GM21526 (cell line): ENCODE measurements at regions not wholly inside any gene's neighbourhood (a gene's known extent, or its start where the extent isn't known, plus 50 kb on each side); places are given as distances from the start of the nearest gene placed in this dataset.
"Not testable (repeated sequence)": the region's sequence is repeated elsewhere in the genome, so short reads cannot be mapped to it uniquely, and the experiment has no call there.

Experiments used
- ATAC-seq: cut with Tn5 transposase; IDR thresholded peaks from one replicate; pipeline ENCODE4 v1.9.1; 2021; ENCODE audit warnings: moderate library complexity; ENCODE audit not compliant: unreplicated experiment, low FRiP score

DNA sequence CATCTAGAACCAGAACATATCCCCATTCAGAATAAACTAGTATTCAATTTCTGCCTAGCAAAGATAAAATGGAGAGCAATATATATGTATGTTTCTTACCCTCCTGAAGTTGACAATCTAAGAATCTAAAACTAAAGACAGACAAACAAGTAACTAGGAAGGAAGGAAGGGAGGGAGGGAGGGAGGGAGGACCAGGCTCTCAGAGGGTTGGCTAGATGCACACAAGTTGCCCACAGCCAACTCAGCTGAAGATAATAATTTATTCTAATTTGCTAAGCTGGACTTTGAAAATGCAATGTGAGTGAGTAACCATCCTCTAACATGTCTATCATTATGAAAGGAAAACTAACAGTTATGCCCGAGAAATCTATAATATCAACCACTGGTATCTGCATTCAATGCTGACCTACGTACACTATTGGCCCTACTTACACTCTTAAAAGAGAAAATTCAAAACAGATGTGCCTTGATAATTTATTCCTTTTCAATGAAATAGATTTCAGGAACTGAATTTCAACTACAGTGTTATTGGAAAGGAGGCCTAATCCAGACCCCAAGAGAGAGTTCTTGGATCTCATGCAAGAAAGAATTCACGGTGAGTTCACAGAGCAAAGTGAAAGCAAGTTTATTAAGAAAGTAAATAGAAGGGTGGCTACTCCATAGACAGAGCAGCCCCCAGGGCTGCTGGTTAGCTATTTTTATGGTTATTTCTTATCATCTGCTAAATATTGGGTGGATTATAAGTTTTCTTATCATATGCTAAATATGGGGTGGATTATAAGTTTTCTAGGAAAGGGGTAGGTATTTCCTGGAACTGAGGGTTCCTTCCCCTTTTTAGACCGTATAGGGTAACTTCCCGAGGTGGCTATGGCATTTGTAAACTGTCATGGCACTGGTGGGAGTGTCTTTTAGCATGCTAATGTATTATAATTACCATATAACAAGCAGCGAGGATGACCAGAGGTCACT, 288.5 kb upstream of the SLC39A10 start:
- no peak for ATAC-seq

DNA sequence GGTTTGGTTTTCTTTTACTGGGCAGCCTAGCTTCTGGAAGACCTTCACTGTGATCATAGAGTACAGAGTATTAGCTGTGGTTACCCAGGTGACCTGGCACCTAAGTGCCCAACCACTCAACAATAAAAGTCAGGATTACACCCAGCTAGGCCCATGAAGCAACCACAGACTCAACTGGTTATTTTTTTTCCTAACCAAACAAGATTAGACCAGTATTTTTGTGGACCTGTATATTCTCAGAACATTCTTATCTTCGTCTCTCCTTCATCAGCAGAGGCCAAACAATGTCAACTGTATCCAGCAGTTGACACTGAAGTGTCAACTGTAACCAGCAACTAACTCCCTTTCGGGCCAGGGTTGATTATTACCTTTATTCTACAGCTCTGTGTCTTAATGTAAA, 289.2 kb upstream of the SLC39A10 start:
- ATAC-seq: no peak

DNA sequence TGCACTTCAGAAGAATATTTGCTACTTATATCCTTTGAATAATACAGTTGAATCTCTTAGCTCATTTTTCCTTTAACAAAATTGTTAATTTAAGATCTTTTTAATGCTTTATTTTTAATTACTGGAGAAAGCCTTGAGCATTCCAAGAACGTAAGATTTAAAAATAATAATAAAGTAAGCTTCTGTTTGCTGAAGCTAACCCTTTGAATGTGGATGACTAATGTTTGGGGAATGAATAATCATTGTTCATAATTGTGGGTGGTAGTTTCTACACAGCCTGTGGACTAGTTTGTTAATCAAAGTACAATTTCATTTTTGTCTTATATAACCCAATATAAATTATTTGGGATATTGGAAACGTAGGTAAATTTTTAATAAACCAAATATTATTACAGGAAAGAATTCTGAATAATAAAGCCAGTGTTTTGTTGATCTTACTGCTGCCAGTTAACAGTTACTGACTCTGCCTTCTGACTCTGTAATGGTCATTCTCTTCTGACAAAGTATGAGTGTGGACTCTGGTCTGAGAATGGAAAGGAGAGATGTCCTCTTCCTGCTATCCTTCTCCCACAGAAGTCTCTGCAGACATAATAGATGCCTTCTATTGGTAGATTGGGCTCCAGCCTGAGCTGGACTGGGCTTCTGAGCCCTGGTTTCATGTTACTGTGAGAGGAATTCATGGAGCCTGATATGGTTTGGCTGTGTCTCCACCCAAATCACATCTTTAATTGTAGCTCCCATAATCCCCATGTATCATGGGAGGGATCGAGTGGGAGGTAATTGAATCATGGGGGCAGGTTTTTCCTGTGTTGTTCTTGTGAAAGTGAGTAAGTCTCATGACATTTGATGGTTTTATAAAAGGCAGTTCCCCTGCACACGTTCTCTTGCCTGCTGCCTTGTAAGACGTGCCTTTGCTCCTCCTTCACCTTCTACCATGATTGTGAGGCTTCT, 292.7 kb upstream of the SLC39A10 start:
- ATAC-seq: no peak

DNA sequence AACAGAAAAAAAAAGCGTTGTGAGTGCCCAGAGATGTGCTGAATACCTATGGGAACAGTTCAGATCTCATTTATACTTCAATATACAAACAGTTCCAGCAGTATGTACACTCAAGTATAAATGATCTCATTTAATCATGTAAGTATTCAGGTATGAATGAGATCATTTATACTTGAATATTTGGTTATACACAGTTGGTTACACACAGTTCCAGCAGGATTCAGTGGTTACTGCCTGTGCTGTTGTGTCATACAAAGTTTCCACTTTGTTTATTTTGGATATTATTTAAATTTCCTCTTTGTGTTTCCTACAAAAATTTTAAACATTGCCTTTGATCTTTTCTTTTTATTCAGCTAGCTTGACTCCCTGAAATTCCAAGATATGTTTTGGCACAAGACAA, 293.5 kb upstream of the SLC39A10 start:
- no peak for ATAC-seq

DNA sequence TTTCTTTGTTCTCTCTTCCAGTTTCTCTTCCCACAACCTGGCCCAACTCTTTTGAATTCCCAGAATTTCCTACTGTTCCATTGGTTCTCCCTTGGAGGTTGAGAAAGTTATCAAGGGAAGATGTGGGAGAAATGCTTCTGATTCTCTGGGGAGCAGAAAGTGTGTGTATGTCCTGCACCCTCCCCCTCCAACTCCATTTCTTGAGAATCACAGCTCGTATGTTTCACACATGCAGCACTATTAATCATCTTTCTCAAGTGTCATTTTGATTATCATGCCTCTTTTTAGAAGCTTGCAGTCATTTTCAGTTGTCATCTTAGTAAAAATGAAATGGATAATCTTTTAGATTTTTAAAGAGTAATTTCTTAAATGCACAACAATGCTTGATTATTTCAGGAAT, 296.8 kb upstream of the SLC39A10 start:
- ATAC-seq: no peak

DNA sequence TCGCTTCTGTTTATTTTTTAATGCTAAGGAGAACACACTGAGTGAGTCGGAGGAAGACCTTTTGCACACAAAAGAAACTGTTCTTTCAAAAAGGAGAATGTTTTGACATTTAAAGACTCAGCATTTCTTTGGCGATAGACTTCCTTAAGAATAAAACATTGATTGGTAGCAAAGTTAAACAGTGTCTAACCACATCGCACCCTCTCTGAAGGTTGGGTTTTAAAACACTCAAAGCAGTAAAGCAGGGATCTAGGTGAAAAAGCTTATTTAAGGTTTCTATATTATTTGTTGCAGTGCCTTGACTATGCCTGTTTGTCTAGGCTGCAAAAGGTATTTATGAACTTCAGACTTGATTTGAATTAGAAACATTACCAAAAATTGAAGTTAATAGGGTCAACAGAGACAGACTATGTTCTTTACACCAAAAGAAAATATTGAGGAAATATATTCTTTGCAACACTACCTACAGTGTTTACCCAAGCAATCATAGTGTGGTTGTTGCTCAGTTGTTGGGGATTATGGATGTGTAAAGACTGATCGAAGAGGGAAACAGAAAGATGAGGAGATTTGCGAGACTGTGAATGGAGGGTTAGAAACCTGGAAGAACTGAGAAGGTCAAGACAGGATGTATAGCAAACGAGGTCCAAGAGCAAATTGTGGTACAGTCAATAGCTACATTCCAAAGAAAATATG, 297.8 kb upstream of the SLC39A10 start:
- ATAC-seq: no peak

DNA sequence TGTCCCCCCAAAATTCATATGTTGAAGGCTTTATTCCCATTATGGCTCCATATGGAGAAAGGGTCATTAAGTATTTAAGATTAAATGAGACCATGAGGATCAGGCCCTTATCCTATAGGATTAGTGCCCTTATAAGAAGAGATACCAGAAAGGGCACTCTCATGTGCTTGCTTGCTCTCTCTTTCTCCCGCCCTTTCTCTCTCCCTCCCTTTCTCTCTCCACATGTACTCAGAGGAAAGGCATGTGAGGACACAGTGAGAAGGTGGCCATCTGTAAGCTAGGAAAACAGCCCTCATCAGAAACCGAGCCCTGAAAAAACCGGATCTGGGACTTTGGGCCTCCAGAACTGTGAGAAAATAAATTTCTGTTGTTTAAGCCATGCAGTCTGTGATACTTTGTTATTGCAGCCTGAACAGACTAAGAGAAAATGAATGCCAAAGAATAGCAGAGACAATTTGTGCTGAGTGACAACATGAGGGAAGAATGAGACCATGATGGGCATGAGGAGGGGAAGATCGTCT, 300.0 kb upstream of the SLC39A10 start:
- ATAC-seq: no peak

DNA sequence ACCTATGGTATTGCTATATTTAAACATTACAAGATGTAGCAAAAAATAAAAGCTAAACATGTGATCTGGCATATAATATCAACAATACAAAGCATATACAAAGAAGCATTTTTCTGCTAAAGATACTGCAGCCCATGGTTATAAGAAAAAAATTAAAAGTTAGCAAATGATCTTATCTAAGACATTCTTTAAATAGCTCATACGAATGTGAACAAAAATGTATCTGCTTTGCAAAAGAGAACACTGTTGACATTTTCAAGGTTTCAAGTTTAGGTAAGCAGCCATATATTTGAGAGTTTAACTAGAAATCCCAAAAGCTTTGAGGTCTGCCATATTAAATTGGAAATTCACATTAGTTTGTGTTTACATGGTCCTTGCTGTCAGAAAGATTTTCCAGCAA, 301.0 kb upstream of the SLC39A10 start:
- ATAC-seq: no peak

DNA sequence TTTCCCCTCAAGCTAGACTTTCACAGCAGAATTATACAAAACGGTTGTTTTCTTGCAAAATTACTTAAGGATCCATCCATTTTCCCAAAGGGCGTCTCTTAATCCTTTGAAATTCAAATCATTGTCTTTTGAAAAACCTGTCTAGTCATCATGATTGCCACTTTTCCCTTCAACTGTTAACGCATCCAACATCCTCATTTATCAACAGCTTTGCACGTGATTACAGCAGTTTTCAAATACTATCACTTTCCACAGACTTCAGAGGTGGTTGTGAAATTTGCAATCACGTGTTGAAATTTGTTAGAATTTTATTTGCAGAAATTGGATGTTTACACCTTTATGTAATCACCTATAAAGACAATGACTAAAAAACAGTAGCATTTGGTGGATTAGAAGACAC, 304.4 kb upstream of the SLC39A10 start:
- ATAC-seq: no peak

DNA sequence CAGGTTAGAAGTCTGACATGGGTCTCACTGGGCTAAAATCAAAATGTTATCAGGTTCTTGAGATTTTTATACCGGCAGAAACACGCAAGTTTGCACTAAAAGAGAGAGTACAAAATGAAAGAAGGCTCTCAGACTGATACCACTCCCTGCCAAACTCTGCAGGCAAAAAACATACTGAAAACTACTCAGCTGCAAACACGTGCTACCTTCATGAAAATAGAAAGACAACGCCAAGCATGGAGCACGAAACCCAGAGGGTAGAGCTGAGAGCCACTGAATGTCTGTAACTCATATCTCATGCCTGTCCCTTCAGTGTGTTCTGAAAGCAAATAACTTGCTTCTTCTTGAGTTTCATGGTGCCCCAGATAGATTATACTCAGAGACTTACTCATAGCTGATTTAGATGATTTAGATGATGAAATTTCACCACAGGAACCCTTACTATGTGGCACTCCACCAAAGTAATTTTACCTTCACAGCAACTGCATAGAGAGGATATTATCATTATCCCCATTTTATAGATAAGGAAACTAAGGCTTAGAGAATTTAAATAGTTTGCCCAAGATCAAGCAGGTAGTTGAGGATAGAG, 313.0 kb upstream of the SLC39A10 start:
- no peak for ATAC-seq

DNA sequence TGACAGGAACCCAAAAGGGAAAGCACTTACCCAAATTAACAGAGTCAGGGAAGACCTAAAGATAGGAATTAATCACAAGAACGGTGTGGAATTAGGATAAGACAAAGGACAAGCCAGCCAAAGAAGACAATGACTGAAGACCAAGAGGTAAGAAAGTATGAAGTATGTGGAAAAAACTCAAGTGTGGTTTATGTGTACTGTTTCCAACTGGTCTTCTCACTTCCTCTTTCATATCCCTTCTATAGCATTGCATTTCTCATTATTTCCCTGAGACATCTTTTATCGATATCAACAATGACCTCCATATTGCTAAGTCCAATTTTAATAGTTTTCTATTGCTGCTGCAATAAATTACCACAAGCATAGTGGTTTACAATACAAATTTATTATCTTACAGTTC, 313.5 kb upstream of the SLC39A10 start:
- peak; percentile 71 for ATAC-seq

DNA sequence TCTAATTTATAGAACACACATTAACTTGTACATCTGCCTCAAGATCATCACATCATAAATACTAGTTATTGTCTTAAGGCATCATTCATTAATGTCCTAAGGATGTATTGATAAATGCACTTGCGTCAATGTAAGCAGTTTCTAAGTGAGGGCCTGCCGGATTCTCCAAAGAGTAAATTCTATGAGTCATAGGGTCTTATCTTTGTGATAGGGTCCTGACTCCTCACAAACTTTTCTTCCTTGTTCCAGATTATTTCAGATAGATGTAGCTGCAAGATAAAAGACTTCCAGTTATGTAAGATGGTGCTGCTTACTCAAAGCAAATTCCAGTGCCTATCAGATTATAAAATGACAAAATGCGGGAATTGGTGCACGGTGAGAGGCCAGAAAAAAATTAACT, 315.0 kb upstream of the SLC39A10 start:
- no peak for ATAC-seq

DNA sequence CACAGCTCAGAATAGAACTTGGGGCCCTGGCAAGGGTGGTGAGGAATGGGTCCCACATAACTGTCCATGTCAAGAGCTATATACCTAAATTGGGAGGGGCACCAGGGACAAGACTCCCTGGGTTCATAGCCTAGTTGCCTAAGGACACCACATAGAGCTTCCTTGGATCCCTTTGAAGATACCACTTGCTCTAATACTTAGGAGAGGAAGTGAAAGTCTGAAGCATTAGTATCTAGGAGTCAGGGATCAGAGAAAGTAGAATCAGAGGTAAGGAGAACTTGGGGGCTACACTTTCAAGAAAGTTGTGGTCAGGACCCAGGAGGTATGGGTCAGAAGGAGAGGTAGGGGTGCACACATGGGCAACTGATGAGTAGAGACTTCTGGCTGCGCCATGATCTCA, 318.2 kb upstream of the SLC39A10 start:
- ATAC-seq: no peak

DNA sequence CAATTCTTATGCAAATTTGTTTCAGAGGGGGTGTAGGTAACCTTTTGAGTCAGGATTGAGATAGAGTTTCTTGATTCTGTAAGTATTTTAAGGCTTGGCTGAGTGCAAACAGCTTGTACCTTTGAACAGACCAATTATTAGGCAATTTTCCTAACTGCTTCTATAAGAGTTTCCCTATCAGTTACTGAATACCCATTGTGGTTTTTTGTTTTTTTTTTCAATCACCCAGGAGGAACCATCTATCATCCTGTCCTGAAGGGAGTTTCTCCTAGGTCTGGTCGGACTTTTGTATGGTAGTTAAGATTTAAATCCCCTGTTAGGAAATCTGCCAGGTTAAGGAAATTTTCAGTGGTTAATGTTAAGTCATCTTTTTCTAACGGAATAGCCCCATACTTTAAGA, 319.4 kb upstream of the SLC39A10 start:
- no peak for ATAC-seq

DNA sequence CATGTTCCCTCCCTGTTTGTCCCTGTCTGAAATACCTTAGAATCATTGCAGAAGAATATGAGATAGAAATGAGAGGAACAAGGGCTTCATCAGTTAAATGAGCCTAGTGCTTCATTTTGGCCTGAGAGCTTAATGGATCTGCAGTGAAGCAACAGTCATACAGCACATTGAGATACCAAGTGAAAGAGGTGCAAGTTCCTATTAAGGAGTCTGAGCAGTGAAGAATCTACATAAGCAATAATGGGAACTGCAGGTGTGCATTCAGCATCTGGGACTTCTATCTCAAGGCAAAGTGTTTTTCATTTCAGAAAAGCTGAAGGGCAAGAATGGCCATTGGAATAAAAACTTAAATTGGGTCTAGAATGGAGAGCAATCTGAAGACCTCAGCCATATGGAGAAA, 323.2 kb upstream of the SLC39A10 start:
- no peak for ATAC-seq

DNA sequence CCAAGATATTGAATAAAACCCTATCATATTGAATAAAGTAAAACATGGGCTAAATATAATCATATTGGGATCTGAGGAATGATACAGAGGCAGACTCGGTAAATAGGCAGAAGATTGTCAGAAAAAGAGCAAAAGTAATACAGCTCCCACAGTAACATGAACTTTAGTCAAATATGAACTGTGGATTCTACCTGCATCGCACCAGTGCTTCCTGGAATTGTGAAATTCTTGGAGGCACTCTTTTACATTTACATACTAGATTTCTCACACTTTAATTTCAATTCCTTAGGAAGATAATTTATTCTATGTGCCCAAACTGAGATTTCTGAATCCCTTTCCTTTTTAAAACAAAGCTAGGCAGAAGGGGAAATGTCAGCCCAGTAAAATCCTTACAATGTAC, 325.1 kb upstream of the SLC39A10 start:
- ATAC-seq: no peak

DNA sequence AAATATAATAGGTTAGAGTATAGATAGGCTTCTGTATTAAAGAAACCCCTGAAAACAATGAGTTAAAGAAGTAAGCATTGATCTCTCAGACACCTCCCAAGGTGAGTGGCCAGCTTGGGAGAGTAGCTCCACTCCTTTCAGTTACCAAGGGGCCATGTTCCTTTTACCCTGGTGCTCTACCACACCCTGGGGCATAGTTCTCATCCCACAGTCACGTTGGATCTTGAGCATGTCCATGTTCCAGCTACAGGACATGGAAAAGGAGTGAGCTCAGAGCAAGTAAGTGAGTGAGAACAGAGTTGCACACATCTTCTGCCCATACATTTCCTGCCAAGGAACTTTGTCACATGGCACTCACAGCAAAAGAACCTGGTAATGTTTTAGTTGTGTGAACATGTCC, 325.9 kb upstream of the SLC39A10 start:
- ATAC-seq: no peak

DNA sequence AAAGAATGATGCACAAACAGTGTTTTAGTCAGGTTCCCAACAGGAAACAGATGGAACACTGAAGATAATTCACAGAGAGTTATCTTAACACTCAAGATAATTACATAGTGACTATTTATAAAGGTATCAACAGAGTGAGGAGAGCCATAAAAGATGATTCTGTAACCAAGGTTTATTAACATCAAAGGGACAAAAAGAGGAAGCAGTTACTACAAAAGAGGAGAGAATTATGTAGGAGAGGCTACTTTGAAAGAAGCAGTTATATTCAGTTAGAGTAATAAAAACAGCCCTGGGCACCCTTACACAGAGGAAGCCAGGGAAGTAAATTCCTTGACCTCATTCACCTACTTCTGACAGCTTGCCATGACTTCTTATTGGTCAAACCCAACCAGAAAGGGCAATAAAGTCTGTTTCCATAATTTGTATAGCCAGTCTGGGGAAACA, 326.5 kb upstream of the SLC39A10 start:
- ATAC-seq: no peak

DNA sequence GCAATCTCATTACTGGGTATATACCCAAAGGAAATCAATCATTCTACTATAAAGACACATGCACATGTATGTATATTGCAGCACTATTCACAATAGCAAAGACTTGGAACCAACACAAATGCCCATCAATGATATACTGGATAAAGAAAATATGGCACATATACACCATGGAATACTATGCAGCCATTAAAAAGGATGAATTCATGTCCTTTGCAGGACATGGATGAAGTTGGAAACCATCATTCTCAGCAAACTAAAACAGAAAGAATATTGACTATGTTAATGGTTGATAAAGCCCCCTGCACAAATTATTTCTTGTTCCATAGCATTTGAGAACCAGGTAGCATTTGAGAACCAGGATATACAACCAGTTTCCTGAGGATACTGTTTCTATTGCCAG, 327.2 kb upstream of the SLC39A10 start:
- ATAC-seq: not testable (repeated sequence)

DNA sequence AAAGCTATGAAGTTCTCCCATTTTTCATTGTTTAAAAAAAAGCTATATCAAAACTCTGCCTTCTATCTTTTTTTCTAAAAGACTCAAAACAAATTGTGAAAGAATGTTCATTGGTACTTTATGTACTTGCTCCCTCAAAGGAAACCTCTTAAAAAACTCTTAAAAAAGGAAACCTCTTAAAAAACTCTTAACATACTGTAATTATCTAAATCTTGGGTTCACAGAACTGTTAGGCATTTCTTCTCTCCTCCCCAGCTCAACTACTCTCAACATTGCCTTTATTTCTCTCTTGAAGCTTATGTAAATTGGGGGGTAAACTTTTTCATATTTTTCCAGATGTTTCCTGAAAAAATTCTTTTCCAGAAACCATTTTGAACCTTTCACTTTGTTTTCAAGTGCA, 330.5 kb upstream of the SLC39A10 start:
- ATAC-seq: no peak
